ENCODE measurements at regions not wholly inside any gene's neighbourhood (a gene's known extent, or its start where the extent isn't known, plus 50 kb on each side); places are given as distances from the start of the nearest gene placed in this dataset.

DNA sequence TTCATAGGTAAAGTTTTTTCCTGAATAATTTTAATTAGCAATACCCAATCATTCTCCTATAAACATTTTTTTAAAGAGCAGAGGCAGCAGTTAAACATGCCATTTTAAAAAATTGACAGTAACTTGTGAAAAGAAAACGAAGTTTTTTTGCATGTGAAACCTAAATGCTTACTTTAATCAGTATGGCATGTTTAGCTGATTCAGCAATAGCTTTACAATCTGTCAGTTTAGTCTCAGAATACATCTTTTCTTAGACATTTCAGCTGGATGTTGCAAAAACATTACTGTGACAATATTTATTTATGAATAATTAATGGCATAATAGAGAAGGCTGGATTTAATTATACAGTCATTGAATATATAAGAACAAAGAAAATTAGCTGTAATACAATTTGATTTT lies 1132.4 kb upstream of the ADGRL2 start:
- Histone ChIP-seq H3K36me3 (ENCODE audit: control insufficient read depth in 2 of 3, insufficient read depth in 3 of 3, low read length in 3 of 3) (no peaks in the 10 kb centered on the region), H3K9ac (ENCODE audit: low read length in 3 of 3) (no peak overlapping the region), H3K4me3 (ENCODE audit: low read length in 3 of 3) (no peak overlapping the region), H3K4me1 (ENCODE audit: control insufficient read depth in 2 of 3, insufficient read depth in 2 of 3, low read depth in 1 of 3, low read length in 3 of 3) (no peaks in the 10 kb centered on the region), H3K27ac (ENCODE audit: low read depth in 2 of 2, low read length in 2 of 2) (no peak overlapping the region), H3K27me3 (ENCODE audit: control insufficient read depth, insufficient read depth, low read length) (no peaks in the 10 kb centered on the region), H3K9me3 (ENCODE audit: control insufficient read depth in 2 of 3, insufficient read depth in 1 of 3, low read length in 3 of 3) (no peaks in the 10 kb centered on the region)
- no peak for FAIRE-seq
- TF ChIP-seq, protein P1, sequence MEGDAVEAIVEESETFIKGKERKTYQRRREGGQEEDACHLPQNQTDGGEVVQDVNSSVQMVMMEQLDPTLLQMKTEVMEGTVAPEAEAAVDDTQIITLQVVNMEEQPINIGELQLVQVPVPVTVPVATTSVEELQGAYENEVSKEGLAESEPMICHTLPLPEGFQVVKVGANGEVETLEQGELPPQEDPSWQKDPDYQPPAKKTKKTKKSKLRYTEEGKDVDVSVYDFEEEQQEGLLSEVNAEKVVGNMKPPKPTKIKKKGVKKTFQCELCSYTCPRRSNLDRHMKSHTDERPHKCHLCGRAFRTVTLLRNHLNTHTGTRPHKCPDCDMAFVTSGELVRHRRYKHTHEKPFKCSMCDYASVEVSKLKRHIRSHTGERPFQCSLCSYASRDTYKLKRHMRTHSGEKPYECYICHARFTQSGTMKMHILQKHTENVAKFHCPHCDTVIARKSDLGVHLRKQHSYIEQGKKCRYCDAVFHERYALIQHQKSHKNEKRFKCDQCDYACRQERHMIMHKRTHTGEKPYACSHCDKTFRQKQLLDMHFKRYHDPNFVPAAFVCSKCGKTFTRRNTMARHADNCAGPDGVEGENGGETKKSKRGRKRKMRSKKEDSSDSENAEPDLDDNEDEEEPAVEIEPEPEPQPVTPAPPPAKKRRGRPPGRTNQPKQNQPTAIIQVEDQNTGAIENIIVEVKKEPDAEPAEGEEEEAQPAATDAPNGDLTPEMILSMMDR (IDR thresholded peaks at IDR 0.05; ENCODE audit: borderline replicate concordance, extremely low read depth, insufficient read depth), result no peak
- no peak for DNase-seq
- intact Hi-C loops (cut with DNase I), result no loop called here

DNA sequence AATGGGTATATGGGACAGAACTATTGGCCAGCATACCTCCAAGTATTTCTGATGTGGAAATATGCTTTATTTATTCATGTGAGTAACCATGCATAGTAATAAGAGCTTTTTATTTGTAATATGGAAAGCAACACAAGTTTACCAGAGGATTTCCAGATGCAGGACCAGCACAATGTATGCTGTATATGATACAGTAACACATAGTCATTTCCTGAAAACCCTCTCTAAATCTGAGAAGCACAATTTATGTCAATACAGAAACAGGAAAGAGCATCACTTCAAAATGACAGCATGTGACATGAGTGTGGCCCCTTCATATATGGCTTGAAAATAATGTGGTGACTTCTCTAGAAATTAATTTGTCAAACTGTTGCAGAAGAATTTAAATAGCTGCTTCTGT lies 1134.7 kb upstream of the ADGRL2 start:
- intact Hi-C loops (cut with DNase I), result no loop called here

DNA sequence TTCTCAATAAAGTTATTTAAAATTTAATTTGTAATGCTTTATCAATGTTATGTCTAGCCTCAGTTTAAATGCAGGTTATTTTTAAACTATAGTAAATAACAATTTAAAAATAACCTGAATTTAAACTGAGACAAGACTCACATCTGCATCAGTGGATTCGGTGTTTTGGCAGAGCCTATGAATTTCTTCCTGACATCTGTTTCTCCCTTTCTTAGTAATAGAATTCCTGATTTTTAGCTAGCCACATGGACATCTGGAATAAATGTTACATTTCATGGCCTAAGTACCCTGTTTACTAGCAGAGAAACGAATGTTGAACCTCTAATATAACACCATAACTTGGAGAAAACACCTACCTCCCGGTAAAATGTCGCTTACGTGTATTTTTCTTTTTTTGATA lies 1141.6 kb upstream of the ADGRL2 start:
- no peaks in the 10 kb centered on the region for H3K36me3 ChIP-seq (ENCODE audit: control insufficient read depth in 2 of 3, insufficient read depth in 3 of 3, low read length in 3 of 3)
- no peak overlapping the region for H3K4me3 ChIP-seq (ENCODE audit: low read length in 3 of 3)
- H3K4me1 ChIP-seq (ENCODE audit: control insufficient read depth in 2 of 3, insufficient read depth in 2 of 3, low read depth in 1 of 3, low read length in 3 of 3), result peaks cover 0 to 8% (median 0%) of the 10 kb centered on the region in 3 donors
- no peaks in the 10 kb centered on the region for H3K27me3 ChIP-seq (ENCODE audit: control insufficient read depth, insufficient read depth, low read length)
- H3K9ac ChIP-seq (ENCODE audit: low read length in 3 of 3), result no peak overlapping the region
- TF ChIP-seq, protein P1 (IDR thresholded peaks at IDR 0.05; ENCODE audit: borderline replicate concordance, extremely low read depth, insufficient read depth), result no peak
- no peaks in the 10 kb centered on the region for H3K9me3 ChIP-seq (ENCODE audit: control insufficient read depth in 2 of 3, insufficient read depth in 1 of 3, low read length in 3 of 3)
- peak; percentile 13 for FAIRE-seq
- no peak overlapping the region for H3K27ac ChIP-seq (ENCODE audit: low read depth in 2 of 2, low read length in 2 of 2)
- no peak for DNase-seq
- intact Hi-C loops (cut with DNase I), result no loop called here

More for the DNA sequence above, 1134.7 kb upstream of the ADGRL2 start:
- H3K36me3 ChIP-seq (ENCODE audit: control insufficient read depth in 2 of 3, insufficient read depth in 3 of 3, low read length in 3 of 3), result no peaks in the 10 kb centered on the region
- H3K27me3 ChIP-seq (ENCODE audit: control insufficient read depth, insufficient read depth, low read length), result no peaks in the 10 kb centered on the region
- no peak overlapping the region for H3K9ac ChIP-seq (ENCODE audit: low read length in 3 of 3)
- FAIRE-seq, result no peak
- no peaks in the 10 kb centered on the region for H3K9me3 ChIP-seq (ENCODE audit: control insufficient read depth in 2 of 3, insufficient read depth in 1 of 3, low read length in 3 of 3)
- no peaks in the 10 kb centered on the region for H3K4me1 ChIP-seq (ENCODE audit: control insufficient read depth in 2 of 3, insufficient read depth in 2 of 3, low read depth in 1 of 3, low read length in 3 of 3)
- no peak overlapping the region for H3K27ac ChIP-seq (ENCODE audit: low read depth in 2 of 2, low read length in 2 of 2)
- TF ChIP-seq, protein P1 (IDR thresholded peaks at IDR 0.05; ENCODE audit: borderline replicate concordance, extremely low read depth, insufficient read depth), result no peak
- DNase-seq, result no peak
- H3K4me3 ChIP-seq (ENCODE audit: low read length in 3 of 3), result no peak overlapping the region

DNA sequence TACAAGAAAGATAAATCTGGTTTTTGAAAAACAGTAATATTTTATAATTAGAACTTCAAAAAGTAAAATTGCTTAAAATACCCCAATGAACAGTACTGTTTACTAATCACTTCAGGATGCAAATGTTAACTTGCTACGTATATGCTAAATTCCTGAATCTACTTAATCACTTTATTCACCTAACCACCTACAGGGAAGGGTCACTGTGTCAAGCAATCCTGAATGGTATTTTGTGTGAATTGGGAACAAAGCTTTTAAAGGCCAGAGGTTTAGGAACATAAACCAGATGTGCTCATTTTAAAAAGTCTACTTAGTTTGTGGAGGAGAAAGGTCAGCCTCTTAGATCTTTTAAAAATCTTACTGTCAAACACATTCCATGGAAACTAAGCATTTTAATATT lies 1143.0 kb upstream of the ADGRL2 start:
- peaks cover 0 to 8% (median 0%) of the 10 kb centered on the region in 3 donors for H3K4me1 ChIP-seq (ENCODE audit: control insufficient read depth in 2 of 3, insufficient read depth in 2 of 3, low read depth in 1 of 3, low read length in 3 of 3)
- H3K9ac ChIP-seq (ENCODE audit: low read length in 3 of 3), result no peak overlapping the region
- no peaks in the 10 kb centered on the region for H3K27me3 ChIP-seq (ENCODE audit: control insufficient read depth, insufficient read depth, low read length)
- DNase-seq (peak in 1 of 5 donors; percentile 30), FAIRE-seq (no peak)
- no peaks in the 10 kb centered on the region for H3K9me3 ChIP-seq (ENCODE audit: control insufficient read depth in 2 of 3, insufficient read depth in 1 of 3, low read length in 3 of 3)
- TF ChIP-seq, protein P1 (IDR thresholded peaks at IDR 0.05; ENCODE audit: borderline replicate concordance, extremely low read depth, insufficient read depth), result no peak
- no peaks in the 10 kb centered on the region for H3K36me3 ChIP-seq (ENCODE audit: control insufficient read depth in 2 of 3, insufficient read depth in 3 of 3, low read length in 3 of 3)
- no peak overlapping the region for H3K27ac ChIP-seq (ENCODE audit: low read depth in 2 of 2, low read length in 2 of 2)
- no peak overlapping the region for H3K4me3 ChIP-seq (ENCODE audit: low read length in 3 of 3)
- intact Hi-C loops (cut with DNase I), result no loop called here

Data from kidney (tissue), 13 donors.